IPS-18a (cell line): ENCODE measurements at regions not wholly inside any gene's neighbourhood (a gene's known extent, or its start where the extent isn't known, plus 50 kb on each side); places are given as distances from the start of the nearest gene placed in this dataset.

ENCODE experiments used
- H3K27ac ChIP-seq: one replicate; pipeline ENCODE4 v1.5.1; 2013; ENCODE audit warnings: low read length
- H3K27me3 ChIP-seq: one replicate; pipeline ENCODE4 v1.6.1; 2013; ENCODE audit warnings: mild to moderate bottlenecking, low read length; ENCODE audit not compliant: control insufficient read depth, insufficient read depth
- H3K36me3 ChIP-seq: one replicate; pipeline ENCODE4 v1.6.1; 2013; ENCODE audit warnings: low read depth, low read length; ENCODE audit not compliant: control insufficient read depth
- H3K4me1 ChIP-seq: one replicate; pipeline ENCODE4 v1.6.1; 2013; ENCODE audit warnings: low read depth, low read length; ENCODE audit not compliant: control insufficient read depth
- H3K4me3 ChIP-seq: one replicate; pipeline ENCODE4 v1.5.1; 2013; ENCODE audit warnings: low read length
- H3K9ac ChIP-seq: one replicate; pipeline ENCODE4 v1.6.1; 2013; ENCODE audit warnings: mild to moderate bottlenecking, low read length, moderate library complexity
- H3K9me3 ChIP-seq: one replicate; pipeline ENCODE4 v1.6.1; 2013; ENCODE audit warnings: low read depth, low read length; ENCODE audit not compliant: control insufficient read depth

DNA sequence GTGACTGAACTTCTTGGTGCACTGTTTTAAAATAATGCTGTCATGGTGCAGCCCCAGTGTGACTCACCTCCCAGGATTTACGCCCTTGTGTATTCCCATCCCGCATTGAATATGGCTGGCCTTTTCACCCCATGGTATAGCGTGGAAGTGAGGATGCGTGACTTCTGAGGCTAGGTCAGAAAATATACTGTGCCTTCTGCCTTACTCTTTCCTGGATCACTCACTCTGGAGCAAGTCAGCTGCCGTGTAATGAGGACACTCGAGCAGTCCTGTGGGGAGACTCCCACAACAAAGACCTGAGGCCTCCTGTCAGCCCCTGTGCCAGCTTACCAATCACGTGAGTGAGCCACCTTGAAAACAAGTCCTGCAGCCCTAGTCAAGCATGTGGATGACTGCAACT is 471.9 kb upstream of the KIRREL3 start:
- H3K9me3 ChIP-seq, result no peaks in the 10 kb centered on the region
- H3K27ac ChIP-seq, result no peak overlapping the region
- H3K27me3 ChIP-seq, result no peaks in the 10 kb centered on the region
- H3K36me3 ChIP-seq, result no peaks in the 10 kb centered on the region
- H3K4me1 ChIP-seq, result no peaks in the 10 kb centered on the region
- H3K9ac ChIP-seq, result no peak overlapping the region
- no peak overlapping the region for H3K4me3 ChIP-seq

DNA sequence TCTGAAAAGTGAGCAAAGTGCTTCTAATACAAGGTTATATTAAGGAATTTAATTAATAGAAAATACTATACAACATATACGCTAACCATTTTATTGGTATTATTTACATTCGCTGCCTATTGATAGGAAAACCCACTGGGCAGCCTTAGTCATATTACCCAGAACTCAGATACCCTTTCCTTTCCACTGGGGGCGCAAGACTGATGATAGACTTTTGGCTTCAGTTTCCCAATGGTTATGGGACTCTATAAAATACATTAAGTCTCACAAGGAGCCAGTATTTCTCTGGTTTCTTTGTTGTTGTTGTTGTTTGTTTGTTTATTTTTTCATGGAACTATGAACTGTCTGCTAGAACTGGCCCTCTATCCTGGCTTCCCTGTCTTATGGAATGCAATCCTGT is 471.1 kb upstream of the KIRREL3 start:
- H3K4me3 ChIP-seq, result no peak overlapping the region
- H3K36me3 ChIP-seq, result no peaks in the 10 kb centered on the region
- H3K27ac ChIP-seq, result no peak overlapping the region
- no peaks in the 10 kb centered on the region for H3K4me1 ChIP-seq
- no peak overlapping the region for H3K9ac ChIP-seq
- H3K9me3 ChIP-seq, result no peaks in the 10 kb centered on the region
- no peaks in the 10 kb centered on the region for H3K27me3 ChIP-seq

DNA sequence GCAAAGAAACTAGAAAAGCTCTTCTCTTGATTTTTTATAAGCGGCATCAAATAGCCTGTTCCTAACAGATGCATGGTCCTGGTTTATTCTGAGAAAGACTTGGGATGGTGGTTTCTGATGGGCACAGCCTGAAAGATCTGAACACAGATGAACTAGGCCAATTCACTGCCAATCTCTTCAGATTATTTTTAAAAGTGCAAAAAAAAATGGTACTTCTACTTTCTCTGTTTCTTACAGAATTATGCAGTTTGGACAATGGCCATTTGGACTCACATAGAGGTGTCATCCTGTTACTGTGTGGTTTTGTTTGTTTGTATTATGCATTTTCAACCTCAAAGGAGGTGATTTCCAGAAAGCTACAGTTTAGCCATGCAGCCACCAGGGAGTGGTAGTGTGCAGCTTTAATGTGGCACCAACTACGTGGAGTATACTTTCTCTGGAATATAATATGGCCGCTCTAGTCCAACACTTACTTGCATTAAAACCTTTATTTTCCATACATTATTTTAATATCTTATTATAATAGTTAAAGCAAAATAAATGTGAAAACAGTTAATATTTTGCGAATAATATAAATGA is 469.8 kb upstream of the KIRREL3 start:
- Histone ChIP-seq H3K36me3 (no peaks in the 10 kb centered on the region), H3K4me1 (no peaks in the 10 kb centered on the region), H3K27ac (no peak overlapping the region), H3K27me3 (no peaks in the 10 kb centered on the region), H3K9ac (no peak overlapping the region), H3K4me3 (no peak overlapping the region), H3K9me3 (no peaks in the 10 kb centered on the region)

DNA sequence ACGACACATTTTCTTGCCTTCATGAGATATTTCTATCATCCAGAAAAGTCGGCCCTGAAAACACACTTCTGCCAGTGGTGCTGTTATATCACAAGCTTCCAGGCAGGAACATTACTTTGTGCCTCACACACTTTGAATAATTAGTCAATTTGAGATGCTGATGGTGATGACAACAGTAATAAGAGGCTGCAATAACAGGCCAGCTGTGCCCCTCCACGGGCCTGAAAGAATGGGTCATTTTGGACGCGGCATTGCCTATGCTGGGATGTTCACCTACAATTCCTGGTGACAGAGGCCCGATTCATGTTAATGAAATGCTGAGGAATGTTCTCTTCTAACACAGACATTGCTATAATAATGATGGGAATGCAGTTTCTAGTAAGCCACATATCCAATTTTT is 463.8 kb upstream of the KIRREL3 start:
- no peak overlapping the region for H3K27ac ChIP-seq
- no peak overlapping the region for H3K9ac ChIP-seq
- H3K27me3 ChIP-seq, result no peaks in the 10 kb centered on the region
- H3K9me3 ChIP-seq, result no peaks in the 10 kb centered on the region
- no peaks in the 10 kb centered on the region for H3K36me3 ChIP-seq
- H3K4me3 ChIP-seq, result no peak overlapping the region
- H3K4me1 ChIP-seq, result no peaks in the 10 kb centered on the region

DNA sequence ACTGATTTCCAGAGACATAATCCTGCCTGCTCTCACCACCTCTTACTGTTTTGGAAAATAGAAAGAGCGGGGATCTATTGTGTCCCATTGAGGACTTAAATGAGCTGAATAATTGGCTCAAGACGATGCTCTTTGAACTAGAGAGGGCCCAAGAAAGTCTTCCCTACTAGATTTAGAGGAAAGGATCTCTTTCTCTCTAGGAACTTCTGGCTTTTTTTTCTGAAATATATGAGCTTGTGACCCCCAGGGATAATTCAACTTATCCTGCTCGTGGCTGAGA is 461.4 kb upstream of the KIRREL3 start:
- H3K4me3 ChIP-seq, result no peak overlapping the region
- H3K36me3 ChIP-seq, result no peaks in the 10 kb centered on the region
- H3K9me3 ChIP-seq, result no peaks in the 10 kb centered on the region
- no peak overlapping the region for H3K27ac ChIP-seq
- no peaks in the 10 kb centered on the region for H3K27me3 ChIP-seq
- H3K4me1 ChIP-seq, result peaks cover 5% of the 10 kb centered on the region
- no peak overlapping the region for H3K9ac ChIP-seq

DNA sequence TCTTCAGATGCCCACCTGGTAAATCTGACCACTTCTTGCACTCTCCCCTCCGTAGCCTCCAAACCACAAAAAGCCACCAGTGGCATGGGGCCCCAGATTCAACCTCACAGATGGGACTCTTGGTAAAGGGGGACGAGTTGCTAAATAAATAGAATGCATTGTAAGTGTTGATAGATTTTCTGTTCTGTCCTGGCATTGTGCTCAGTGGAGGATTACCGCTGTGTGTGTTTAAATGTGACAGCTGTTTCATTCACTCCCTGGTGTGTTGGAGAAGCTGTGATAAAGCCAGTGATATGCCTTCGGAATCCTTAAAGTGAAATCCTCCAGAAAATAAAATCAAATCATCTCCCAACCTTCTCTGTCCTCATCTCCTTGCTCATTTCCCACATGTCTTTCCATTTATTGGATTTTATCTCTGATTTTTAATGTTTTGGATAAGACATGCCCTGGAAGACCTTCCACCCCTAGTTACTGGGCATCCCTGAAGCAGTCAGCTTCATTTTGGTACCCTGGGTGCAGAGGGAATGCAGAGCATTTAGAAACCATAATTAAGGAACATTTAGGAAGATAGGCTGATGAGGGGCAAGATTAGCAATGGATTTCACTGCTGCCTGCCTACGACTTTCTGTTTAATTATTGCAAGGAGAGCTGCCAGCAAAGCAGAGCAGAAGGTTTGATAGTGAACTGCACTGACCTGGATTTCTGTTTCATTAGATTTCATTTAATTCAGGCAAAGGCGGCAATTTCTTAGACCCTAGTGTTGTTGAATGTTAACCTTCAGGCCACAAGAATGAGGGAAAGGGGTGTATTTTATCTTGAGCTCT is 460.9 kb upstream of the KIRREL3 start:
- no peak overlapping the region for H3K27ac ChIP-seq
- H3K9ac ChIP-seq, result no peak overlapping the region
- H3K9me3 ChIP-seq, result no peaks in the 10 kb centered on the region
- H3K27me3 ChIP-seq, result no peaks in the 10 kb centered on the region
- H3K4me1 ChIP-seq, result peaks cover 5% of the 10 kb centered on the region
- no peak overlapping the region for H3K4me3 ChIP-seq
- no peaks in the 10 kb centered on the region for H3K36me3 ChIP-seq

DNA sequence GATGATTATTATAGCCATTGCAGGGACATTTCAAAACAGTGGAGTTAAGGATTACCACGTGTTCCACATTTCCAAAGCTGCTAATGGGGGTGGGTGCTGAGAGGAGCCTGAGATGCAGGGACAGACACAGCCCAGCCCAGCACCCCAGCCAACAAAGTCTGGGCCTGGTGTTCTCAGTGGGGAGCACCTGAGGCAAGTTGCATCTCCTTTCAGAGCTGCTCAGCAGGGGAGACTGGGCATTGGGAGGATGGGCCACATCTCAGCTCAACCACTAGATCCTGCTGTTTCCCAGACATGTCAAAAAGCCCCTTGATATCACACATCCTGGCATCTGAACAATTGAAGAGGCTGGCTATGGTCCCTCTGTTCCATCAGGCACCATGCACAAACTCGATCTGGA is 458.0 kb upstream of the KIRREL3 start:
- Histone ChIP-seq H3K9me3 (no peaks in the 10 kb centered on the region), H3K9ac (no peak overlapping the region), H3K27ac (no peak overlapping the region), H3K4me1 (peaks cover 10% of the 10 kb centered on the region), H3K27me3 (no peaks in the 10 kb centered on the region), H3K36me3 (no peaks in the 10 kb centered on the region), H3K4me3 (no peak overlapping the region)

DNA sequence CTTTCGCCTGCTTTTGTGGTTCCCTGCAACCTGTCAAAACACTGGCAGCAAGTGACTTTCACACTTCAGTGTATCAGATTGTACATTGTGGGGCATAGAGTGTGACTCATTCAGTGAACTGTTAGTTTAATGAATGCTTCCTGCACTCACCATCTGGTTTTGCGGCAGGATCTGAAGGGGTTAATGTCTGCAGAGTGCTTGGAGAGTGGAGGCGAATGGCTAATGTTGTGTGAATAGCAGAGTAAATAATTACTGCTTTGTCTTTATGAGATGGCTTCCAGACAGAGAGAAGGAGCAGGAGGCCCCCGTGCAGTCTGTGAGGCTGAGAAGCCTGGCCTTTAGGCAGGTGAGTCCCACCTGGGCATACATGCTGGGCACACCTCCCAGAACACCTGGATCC is 454.3 kb upstream of the KIRREL3 start:
- H3K9me3 ChIP-seq, result no peaks in the 10 kb centered on the region
- H3K4me1 ChIP-seq, result peaks cover 10% of the 10 kb centered on the region
- no peak overlapping the region for H3K4me3 ChIP-seq
- H3K9ac ChIP-seq, result no peak overlapping the region
- H3K27ac ChIP-seq, result no peak overlapping the region
- H3K27me3 ChIP-seq, result no peaks in the 10 kb centered on the region
- no peaks in the 10 kb centered on the region for H3K36me3 ChIP-seq

DNA sequence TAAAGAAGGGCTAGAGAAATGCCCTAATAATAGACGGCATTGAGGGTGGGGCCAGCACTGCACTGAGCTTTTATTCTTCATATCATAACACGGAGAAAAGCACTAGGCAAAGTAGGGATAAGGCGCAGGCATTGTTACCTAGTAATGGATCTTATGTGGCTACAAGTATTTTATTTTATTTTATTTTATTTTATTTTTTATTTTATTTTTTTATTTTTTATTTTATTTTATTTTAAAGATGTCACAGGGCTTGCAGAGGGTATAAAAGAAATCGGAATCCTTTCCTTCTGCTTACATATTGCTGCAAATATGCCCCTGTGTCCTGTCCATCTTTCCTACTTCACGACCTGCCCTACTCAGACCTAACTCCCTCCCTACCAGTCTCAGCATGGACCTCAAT is 452.0 kb upstream of the KIRREL3 start:
- H3K4me1 ChIP-seq, result peaks cover 5% of the 10 kb centered on the region
- no peak overlapping the region for H3K9ac ChIP-seq
- no peaks in the 10 kb centered on the region for H3K27me3 ChIP-seq
- no peak overlapping the region for H3K4me3 ChIP-seq
- no peaks in the 10 kb centered on the region for H3K36me3 ChIP-seq
- H3K27ac ChIP-seq, result no peak overlapping the region
- H3K9me3 ChIP-seq, result no peaks in the 10 kb centered on the region

DNA sequence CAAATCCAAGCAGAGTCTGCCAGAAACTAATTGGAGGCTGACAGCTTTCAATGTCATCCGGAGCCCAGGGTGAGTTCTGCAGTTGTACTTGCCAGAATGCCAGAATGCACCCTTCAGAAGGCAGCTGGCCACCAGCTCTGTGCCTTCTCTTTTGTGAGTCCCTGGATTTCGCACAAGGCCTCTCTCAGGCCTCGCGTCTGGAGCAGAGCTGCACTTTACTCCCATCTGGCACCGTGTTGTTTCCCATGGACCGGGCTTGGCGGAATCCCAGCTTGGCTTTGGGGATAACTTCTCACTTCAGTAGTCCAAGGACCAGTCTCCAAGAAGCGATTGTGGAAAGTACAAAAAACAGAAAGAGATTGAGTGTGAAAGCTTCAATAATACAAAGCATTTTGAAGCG is 451.3 kb upstream of the KIRREL3 start:
- H3K4me1 ChIP-seq, result peaks cover 5% of the 10 kb centered on the region
- H3K36me3 ChIP-seq, result no peaks in the 10 kb centered on the region
- H3K27ac ChIP-seq, result no peak overlapping the region
- H3K9ac ChIP-seq, result no peak overlapping the region
- H3K27me3 ChIP-seq, result no peaks in the 10 kb centered on the region
- no peak overlapping the region for H3K4me3 ChIP-seq
- H3K9me3 ChIP-seq, result no peaks in the 10 kb centered on the region

DNA sequence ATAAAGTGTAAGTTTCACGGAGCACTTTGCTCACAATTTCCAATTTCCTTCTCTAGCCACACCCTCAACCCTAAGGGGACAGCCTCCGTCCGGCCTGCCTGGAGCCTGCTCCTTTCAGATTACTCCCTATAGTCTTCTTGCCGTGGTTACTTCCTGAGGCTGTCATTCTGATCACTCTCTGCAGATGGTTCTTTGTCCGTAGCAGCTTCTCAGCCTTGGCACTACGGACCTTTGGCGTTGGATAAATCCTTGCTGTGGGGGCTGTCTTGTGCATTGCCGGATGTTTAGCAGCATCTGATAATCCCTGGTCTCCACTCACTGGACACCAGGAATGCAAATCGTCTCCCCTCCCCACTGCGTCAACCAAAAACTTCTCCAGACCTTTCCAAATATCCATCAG is 447.5 kb upstream of the KIRREL3 start:
- H3K9me3 ChIP-seq, result no peaks in the 10 kb centered on the region
- H3K4me3 ChIP-seq, result no peak overlapping the region
- no peak overlapping the region for H3K9ac ChIP-seq

DNA sequence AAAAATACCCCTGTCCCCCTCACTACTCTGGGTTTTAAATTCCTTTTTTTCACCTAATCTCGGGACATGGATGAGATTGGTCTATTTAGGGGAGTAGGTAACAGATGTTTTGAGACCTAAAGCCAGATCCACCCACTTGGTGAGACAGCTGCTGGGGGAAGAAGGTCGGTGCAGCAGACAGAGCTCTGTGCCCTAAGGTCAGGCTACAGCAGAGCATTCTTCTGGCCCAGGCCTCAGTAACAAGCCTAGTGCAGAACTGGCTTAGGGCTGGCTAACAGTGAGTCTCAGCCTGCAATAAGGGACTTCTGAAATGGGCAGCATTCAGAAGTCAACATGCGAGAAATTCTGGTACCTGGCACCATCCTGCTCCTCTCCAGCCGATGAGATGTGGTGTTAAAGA is 444.9 kb upstream of the KIRREL3 start:
- no peaks in the 10 kb centered on the region for H3K9me3 ChIP-seq
- no peak overlapping the region for H3K9ac ChIP-seq
- no peak overlapping the region for H3K27ac ChIP-seq
- H3K4me3 ChIP-seq, result no peak overlapping the region
- no peaks in the 10 kb centered on the region for H3K4me1 ChIP-seq
- no peaks in the 10 kb centered on the region for H3K27me3 ChIP-seq
- no peaks in the 10 kb centered on the region for H3K36me3 ChIP-seq

More for the DNA sequence above, 447.5 kb upstream of the KIRREL3 start:
- Histone ChIP-seq H3K27ac (no peak overlapping the region), H3K27me3 (no peaks in the 10 kb centered on the region), H3K4me1 (no peaks in the 10 kb centered on the region), H3K36me3 (no peaks in the 10 kb centered on the region)
